NCI-H524 treated with DMSO at 0.1 percent for 48 hours (cell line): ENCODE measurements at regions not wholly inside any gene's neighbourhood (a gene's known extent, or its start where the extent isn't known, plus 50 kb on each side); places are given as distances from the start of the nearest gene placed in this dataset.

Source experiments
- DNase-seq: peaks from one replicate; lab custom pipeline; 2025; lab: John Stamatoyannopoulos, UW

DNA sequence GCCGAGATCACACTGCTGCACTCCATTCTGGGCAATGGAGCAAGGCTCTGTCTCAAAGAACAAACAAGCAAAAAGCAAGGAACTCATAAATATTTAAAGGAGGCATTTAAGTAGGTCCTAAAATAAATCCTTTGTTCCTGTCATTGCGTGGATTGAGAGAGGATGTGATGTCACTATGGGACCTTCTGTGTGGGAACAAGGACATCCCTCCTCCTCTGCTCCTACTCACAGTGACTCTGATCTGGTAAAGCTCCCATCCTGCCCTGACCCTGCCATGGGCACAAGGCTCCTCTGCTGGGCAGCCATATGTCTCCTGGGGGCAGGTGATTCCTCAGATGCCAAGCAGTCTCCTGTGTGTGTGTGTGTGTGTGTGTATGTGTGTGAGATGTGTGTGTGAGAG lies 74.1 kb upstream of the PRSS58 start:
- no peak for DNase-seq

DNA sequence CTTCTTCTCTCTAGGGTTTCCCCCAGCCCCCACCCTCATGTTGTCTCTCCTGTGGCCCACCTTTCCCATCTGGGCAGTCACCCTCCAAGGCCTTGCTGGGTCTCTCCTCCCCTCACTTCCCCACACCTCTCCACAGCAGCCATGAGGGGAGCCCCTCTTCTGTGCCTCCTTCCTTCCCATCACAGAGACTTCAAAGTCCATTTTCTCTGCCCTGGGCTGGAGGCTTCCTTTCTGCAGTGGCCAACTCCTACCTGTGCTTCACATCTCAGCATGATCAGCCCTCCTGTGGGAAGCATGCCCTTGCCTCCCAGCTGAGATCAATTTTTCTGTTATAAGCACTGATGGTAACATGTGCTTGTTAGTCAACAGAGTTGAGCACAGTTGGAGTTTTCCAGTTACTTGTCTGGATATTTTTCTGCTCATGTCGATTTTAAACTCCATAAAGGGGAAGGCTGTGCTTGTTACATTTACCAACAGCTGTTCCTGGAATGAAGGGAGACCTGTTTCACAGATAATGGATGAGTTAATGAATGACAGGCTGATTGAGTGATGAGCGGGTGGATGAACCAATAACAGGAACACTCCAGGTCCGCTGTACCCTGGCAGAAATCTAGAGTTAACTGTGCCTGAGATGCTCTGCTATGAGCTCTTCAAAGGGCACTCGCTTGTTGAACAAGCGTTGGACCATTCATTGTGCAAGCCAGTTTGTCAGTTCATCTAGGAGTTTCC lies 71.4 kb upstream of the PRSS58 start:
- DNase-seq: no peak

DNA sequence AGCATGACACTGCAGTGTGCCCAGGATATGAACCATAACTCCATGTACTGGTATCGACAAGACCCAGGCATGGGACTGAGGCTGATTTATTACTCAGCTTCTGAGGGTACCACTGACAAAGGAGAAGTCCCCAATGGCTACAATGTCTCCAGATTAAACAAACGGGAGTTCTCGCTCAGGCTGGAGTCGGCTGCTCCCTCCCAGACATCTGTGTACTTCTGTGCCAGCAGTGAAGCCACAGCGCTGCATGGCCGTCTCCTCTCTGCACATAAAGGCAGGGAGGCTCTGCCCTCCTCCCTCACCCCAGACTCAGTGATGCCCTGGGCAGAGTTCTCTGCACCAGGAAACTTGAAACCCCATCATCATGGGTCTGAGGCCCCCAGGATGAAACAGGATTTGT lies 70.7 kb upstream of the PRSS58 start:
- DNase-seq: no peak

DNA sequence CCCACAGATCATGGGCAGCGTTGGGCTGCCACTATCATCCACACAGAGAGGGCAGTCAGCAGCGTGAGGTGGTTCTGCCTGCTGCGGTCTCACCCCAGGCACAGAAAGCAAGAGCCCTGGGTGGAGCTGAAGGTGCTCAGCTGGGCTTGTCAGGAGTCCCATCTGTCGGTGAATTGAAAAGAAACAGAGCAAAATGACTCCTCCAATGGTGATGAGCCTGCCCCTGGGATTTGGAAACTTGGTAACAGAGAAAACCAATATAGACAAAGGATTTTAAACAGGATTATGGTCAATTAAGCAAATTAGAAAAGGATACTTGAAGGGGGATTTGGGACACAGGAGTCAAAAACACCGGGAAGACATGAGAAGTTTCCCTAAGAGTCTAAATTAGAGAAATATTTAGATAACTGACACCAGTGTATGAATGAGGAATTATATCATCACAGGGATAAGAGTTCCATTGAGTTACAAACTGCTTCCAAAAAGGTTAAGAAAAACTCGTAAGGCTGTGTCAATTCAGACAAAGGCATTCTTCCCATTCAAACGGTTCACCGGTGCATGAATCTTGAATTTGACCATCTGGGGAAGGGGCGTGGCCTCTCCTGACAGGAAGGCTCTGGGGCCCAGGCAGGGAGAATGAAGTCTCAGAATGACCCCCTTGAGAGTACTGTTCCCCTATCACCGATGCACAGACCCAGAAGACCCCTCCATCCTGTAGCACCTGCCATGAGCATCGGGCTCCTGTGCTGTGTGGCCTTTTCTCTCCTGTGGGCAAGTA lies 70.0 kb upstream of the PRSS58 start:
- DNase-seq: peak; percentile 93

DNA sequence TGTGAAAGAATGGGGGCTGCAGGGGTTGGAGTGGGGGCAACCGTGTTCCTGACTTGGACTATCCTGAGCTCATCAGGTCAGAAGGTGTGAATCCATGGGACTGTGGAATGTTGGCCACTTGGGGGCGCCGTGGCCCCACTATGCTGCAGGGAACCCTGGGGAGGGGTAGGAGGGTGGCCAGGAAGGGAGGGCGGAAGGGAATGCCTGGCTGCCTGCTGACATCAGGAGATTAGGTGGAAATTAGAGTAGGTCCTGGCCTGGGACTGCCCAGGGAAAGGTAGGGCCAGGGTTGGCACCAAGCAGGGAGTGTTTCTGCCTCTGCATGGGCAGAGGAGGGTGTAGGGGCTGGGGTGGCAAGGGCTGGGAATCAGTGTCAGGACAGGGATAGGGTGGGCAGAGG lies 65.8 kb upstream of the PRSS58 start:
- no peak for DNase-seq

DNA sequence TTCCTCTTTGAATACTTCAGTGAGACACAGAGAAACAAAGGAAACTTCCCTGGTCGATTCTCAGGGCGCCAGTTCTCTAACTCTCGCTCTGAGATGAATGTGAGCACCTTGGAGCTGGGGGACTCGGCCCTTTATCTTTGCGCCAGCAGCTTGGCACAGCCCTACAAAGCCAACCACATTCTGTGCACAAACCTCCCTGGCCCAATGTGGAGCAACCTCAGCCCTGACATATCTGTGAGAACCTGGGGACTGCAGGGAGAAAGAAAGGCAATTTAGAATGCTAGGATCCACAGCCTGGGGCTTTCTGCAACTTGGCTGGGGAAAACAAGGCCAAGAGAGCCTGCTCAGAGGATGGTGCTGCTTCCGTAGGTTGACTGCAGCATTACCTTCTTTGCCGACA lies 63.5 kb upstream of the PRSS58 start:
- no peak for DNase-seq

DNA sequence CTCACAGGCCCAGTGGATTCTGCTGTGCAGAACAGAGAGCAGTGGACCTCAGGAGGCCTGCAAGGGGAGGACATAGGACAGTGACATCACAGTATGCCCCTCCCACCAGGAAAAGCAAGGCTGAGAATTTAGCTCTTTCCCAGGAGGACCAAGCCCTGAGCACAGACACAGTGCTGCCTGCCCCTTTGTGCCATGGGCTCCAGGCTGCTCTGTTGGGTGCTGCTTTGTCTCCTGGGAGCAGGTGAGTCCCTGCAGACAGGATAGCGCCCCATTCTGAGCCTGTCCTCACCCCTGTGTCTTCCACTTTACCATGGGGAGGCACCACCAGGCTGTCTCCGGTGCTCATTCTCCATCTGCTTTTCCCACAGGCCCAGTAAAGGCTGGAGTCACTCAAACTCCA lies 63.0 kb upstream of the PRSS58 start:
- DNase-seq: no peak

DNA sequence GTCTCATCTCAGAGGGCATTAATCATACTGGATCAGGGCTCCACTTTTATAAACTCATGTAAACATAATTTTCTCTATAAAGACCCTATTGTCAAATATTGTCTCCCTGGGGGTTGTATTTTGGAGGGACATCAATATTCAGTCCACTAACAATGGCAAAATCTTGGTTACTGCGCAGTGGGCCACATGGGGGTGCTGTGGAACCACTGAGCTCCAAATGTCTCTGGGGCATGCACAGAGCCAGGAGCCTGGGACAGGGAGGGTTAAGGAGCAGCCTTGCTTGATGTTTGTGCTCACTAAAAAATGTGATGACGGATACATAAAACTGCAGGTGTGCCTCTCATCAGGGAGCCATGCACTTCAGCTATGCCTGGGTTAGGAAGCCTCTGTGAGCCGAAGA lies 62.1 kb upstream of the PRSS58 start:
- DNase-seq: no peak

DNA sequence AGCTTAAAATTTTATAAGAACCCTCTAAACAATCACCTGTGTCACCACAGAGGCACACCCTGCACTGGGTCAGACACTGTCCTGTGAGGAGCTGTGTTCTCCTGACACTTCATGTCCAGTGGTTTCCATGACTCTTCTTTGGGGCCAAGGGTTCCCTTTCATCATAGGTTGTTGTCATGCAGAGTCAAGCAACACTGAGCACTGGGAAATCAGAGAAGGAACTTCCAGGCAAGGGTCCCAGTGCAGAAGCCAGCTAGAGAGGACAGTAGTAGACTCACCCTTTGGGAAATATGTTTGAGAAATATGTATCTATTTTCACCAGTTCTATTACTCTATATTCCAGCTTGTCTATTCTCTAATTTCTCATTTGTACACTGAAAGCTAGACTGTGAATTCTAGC lies 56.4 kb upstream of the PRSS58 start:
- DNase-seq: no peak

DNA sequence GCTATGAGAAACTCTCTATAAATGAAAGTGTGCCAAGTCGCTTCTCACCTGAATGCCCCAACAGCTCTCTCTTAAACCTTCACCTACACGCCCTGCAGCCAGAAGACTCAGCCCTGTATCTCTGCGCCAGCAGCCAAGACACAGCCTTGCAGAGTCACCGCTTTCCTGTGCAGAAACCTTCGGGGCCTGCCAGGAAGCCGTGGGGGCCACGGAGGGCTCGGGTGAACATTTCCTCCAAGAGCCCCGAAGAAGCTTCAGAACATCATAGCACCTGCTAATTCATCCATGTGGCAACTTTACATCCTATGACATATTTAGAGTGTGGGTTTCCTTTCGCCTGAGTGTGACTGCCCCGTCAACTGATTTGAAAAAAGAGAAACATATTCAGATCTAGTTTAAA lies 55.7 kb upstream of the PRSS58 start:
- DNase-seq: no peak

DNA sequence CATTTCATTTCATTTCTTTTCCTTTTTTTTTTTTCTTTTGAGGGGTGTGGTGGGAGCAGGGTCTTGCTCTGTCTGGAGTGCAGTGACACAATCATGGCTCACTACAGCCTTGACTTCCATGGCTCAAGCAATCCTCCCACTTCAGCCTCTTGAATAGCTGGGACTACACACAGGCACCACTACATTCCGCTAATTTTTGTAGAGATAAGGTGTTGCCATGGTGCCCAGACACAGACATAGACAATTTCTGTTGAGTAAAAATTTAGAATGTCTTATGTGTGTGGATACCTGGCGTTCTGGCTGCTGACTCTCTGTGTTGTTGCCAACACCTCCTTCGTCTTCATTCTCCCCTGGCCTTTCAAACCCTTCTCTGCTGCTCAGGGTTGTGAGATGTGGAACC lies 54.0 kb upstream of the PRSS58 start:
- no peak for DNase-seq

DNA sequence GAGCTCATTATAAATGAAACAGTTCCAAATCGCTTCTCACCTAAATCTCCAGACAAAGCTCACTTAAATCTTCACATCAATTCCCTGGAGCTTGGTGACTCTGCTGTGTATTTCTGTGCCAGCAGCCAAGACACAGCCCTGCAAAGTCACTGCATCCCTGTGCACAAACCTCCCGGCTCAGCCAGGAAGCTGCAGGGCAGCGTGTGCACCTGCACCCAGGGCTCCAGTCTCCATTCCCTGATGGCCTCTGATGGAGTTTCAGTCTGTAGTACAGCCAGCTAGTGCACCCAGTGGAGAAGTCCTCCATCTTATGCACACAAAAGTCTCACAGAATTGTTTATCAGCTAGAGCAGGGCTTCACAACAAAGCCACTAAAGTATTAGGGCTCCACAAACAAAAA lies 51.1 kb upstream of the PRSS58 start:
- DNase-seq: no peak

DNA sequence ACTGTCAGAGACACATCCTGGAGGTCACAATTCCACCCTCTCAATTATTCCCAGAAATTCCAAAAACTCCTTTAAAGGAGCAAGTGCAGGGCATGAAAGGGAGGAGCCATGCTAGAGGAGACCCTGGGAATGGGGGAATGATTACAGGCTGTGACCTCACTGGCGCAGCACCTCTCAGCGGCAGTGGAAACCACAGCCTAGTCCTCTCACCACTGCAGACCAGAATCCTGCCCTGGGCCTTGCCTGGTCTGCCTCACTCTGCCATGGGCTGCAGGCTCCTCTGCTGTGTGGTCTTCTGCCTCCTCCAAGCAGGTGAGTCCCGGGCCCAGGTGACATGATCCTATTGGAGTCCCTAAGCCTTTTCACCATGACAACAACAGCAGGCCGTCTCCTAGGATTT lies 50.5 kb upstream of the PRSS58 start:
- no peak for DNase-seq
